ENCODE measurements at regions not wholly inside any gene's neighbourhood (a gene's known extent, or its start where the extent isn't known, plus 50 kb on each side); places are given as distances from the start of the nearest gene placed in this dataset.

GRCh38 chr11:119491753-119492510 lies 69.0 kb upstream of the THY1 start:
- no peak for DNase-seq (ENCODE audit: low read depth)

GRCh38 chr11:119490253-119491006 lies 67.5 kb upstream of the THY1 start:
- no peak for DNase-seq (ENCODE audit: low read depth)

DNA sequence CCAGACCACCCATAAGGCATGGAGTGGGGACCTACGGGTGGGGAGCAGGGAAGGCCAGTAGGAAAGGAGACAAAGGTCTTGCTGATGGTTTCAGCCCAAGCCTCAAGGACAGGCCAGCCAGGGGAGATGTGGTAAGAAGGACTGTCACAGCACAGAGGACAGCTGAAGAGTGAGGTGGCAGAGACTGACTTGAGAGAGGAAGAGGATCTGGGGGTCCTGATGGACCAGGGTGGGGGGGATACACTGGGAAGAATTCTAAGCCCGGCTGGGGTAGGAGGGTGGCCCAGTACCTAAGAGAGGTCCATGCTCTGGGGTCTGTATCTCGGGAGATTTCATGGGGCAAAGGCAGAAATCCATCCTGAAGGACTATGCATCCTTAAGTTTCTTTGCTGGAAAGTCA lies 66.1 kb upstream of the THY1 start:
- no peak for DNase-seq (ENCODE audit: low read depth)

DNA sequence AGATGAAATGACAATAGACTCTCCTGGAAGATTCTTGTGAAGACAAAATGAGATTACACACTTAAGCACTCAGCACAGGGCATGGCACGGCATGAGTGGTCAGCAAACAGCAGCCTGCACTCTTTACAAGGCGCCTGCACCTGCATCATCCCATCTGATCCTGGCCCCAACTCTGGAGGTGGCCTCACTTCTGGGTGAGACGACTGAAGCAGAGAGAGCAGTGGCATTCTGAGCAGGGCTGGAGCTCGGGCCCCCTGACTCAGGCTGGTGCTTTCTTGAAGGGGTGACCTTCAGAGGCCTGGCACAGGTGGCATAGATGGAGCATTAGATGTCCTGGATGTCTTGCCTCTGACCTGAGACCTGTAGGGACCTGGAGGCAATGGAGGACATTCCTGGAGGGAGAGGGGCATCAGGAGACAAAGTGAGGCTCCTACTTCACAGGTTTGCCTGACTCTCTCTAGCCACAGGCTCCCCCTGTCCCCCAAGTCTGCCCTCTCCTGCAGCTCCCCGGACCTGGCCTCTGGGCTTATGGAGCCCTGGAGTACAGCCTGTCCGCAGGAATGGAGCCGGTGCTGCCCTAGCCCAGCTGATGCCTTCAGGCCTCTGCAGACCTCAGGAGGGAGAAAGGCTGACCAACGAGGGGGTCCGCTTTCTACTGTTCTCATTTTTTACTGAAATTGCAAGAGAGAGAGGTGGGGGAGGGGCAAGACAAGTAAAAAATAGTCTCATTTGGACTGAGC lies 65.5 kb upstream of the THY1 start:
- no peak for DNase-seq (ENCODE audit: low read depth)

DNA sequence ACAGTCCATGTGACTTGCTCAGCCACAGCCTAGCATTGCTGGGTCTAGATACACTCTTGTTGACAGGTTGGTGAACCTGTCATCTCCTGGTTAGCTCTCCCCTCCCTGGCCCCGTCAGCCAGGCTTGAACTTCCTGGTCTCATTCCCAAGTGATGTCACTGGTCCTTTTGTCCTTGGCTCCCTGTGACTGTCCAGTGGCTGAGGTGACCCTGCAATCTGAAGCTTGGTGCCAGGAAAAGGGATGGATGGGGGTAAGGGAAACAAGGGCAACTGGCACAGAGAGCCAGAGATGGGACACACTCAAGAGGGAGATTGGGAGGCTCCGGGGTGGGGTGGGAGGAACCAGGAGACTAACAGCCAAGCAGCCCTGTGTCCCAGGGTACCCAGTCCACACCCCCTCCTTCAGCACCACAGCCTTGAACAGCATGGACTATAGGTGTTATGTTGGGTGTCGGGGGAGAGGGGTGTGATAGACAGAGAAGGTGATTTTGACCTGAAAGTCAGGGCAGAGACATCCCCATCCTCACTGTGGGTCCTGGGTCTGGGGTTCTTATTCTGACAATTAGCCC lies 63.8 kb upstream of the THY1 start:
- no peak for DNase-seq (ENCODE audit: low read depth)

GRCh38 chr11:119486016-119486415 lies 63.0 kb upstream of the THY1 start:
- no peak for DNase-seq (ENCODE audit: low read depth)

GRCh38 chr11:119484741-119485605 lies 62.0 kb upstream of the THY1 start:
- DNase-seq (ENCODE audit: low read depth), result no peak

GRCh38 chr11:119483881-119484371 lies 61.0 kb upstream of the THY1 start:
- DNase-seq (ENCODE audit: low read depth), result no peak

- DNase-seq (ENCODE audit: low read depth), result no peak
These were observed 60.4 kb upstream of the THY1 start for GRCh38 chr11:119483341-119483880.

DNA sequence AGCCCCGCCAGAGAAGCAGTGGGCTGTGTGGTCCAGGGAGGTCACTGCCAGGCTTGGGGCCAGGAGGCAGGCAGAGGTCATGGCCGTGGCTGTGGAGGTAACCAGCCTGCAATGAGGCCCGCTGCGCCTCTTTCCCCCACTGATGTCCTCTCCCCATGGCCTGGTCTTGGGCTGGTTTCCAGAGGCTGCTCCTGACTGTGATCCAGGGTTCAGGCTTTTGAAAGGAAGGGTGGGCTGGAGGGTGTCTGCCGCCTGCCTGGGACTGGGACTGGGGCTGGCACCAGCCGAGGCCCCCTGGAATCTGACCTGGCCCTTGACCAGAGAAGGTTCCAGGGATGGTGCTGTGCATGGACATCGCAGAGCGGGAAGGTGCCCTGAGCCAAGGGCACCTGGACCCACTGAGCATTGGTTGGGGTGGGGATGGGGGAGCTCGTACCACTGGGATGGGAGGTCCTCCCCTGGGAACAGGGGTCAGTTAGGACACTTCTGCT lies 59.6 kb upstream of the THY1 start:
- DNase-seq (ENCODE audit: low read depth), result no peak

GRCh38 chr11:119481667-119482400 lies 58.9 kb upstream of the THY1 start:
- DNase-seq (ENCODE audit: low read depth), result no peak

DNA sequence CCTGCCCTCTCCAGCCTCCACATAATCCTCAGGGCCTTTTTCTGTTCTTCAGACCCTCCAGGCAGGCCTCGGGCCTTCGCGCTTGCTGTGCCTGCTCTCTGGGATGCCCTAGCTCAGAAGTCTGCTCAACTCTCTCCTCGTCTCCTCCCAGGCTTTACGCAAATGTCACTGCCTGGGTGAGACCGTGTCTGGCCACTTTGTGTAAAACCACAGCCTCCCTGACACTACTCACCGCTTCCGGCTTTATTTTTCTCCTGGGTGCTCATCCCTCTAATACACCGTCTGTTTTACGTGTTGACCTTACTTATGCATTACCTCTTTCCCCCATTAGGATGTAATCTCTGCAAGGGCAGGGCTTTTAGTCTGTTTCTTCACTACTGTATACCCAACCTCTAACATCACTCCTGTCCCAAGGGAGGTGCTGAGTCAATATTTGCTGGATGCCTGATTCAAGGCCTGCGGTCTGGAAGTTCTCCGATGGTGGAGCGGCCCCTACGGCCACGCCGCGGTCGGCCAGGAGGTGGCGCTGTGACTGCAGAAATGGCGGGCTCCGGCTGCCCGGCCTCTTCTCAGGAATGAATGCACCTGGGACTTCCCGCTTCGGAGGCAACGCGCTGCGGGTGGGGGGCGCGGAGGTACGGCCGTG lies 58.2 kb upstream of the THY1 start:
- peak; percentile 76 for DNase-seq (ENCODE audit: low read depth)

- DNase-seq (ENCODE audit: low read depth), result no peak
These were observed 57.5 kb upstream of the THY1 start for GRCh38 chr11:119480380-119481020.

DNA sequence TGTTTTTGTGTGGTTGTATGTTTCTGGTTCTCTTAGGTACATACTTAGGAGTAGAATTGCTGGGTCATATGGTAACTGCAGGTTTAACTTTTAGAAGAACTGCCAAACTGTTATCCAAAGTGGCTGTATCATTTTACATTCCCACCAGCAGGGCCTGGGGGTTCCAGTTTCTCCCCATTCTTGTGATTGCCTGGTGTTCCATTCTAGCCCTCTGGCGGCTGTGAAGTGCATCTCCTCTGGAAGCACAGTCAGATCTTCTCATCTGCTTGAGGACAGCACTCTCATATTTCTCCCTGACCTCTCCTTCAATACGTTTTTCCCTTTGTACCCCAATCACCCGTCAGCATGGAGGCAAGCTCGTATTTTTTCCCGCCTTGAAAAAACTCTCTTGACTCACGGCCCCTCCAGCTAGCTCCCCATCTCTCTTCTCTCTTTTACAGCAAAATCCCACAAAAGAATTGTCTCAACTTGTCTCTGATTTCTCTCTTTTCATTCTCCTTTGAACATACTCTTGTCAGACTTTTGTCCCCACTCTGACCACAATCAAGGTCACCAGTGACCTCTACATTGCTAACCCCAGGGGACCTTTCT lies 56.8 kb upstream of the THY1 start:
- DNase-seq (ENCODE audit: low read depth), result no peak

GRCh38 chr11:119478711-119479285 lies 55.8 kb upstream of the THY1 start:
- no peak for DNase-seq (ENCODE audit: low read depth)

DNA sequence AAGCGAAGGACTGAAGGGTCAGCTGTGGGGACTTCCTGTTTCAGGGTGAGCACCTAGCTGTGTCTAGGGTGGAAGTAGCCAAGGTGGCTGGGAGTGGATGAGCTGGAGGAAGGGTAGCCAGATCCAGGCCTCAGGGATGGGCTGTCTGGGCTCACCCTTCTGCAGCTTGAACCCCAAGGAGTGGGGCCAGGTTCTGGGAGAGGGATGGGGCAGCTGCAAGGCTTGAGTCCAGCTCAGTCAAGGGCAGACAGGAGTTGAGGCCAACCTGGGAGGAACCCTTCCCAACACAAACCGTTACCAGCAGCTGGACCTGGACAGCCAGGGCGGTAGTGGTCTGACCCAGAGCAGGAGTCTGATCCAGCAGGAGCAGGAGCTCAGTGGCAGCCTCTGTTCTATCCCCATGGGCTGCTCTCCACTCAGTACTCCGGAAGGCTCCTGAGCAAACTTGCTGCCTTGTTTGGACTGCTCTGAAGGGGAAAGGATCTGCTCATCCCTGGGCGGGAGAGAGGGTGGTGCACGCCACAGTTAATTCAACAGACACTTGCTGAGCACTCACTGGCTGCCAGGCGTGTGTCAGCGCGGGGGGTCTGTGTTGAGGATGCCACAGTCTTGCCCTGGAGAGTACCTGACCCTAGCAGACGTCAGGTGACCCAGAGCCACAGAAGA lies 53.8 kb upstream of the THY1 start:
- DNase-seq (ENCODE audit: low read depth), result no peak

- DNase-seq (ENCODE audit: low read depth), result no peak
These were observed 53.1 kb upstream of the THY1 start for GRCh38 chr11:119476038-119476437.
